HG03469 (cell line): ENCODE measurements at regions not wholly inside any gene's neighbourhood (a gene's known extent, or its start where the extent isn't known, plus 50 kb on each side); places are given as distances from the start of the nearest gene placed in this dataset.
"Not testable (repeated sequence)": the region's sequence is repeated elsewhere in the genome, so short reads cannot be mapped to it uniquely, and the experiment has no call there.

Source experiments
- ATAC-seq: cut with Tn5 transposase; IDR thresholded peaks from one replicate; pipeline ENCODE4 v1.9.1; 2021; ENCODE audit warnings: mild to moderate bottlenecking, moderate library complexity, moderate number of reproducible peaks; ENCODE audit not compliant: unreplicated experiment

GRCh38 chr18:39620551-39621168 lies 2055.1 kb upstream of the CELF4 start:
- ATAC-seq: no peak

GRCh38 chr18:39618265-39619003 lies 2052.8 kb upstream of the CELF4 start:
- ATAC-seq: no peak

- ATAC-seq: no peak
Measured at GRCh38 chr18:39611381-39612100, 2045.9 kb upstream of the CELF4 start.

- no peak for ATAC-seq
Measured at GRCh38 chr18:39607034-39607433, 2041.4 kb upstream of the CELF4 start.

GRCh38 chr18:39604836-39605235 lies 2039.2 kb upstream of the CELF4 start:
- ATAC-seq: no peak

GRCh38 chr18:39602131-39602530 lies 2036.5 kb upstream of the CELF4 start:
- no peak for ATAC-seq

GRCh38 chr18:39600894-39601293 lies 2035.3 kb upstream of the CELF4 start:
- ATAC-seq: no peak

- no peak for ATAC-seq
Measured at GRCh38 chr18:39599251-39599650, 2033.7 kb upstream of the CELF4 start.

GRCh38 chr18:39596891-39597290 lies 2031.3 kb upstream of the CELF4 start:
- no peak for ATAC-seq

- no peak for ATAC-seq
Measured at GRCh38 chr18:39596221-39596620, 2030.6 kb upstream of the CELF4 start.

GRCh38 chr18:39594206-39594605 lies 2028.6 kb upstream of the CELF4 start:
- ATAC-seq: no peak

- no peak for ATAC-seq
Measured at GRCh38 chr18:39591649-39592048, 2026.1 kb upstream of the CELF4 start.

GRCh38 chr18:39589496-39589895 lies 2023.9 kb upstream of the CELF4 start:
- ATAC-seq: no peak

GRCh38 chr18:39587586-39587985 lies 2022.0 kb upstream of the CELF4 start:
- ATAC-seq: no peak

GRCh38 chr18:39586741-39587140 lies 2021.1 kb upstream of the CELF4 start:
- ATAC-seq: no peak

- ATAC-seq: no peak
Measured at GRCh38 chr18:39574897-39575296, 2009.3 kb upstream of the CELF4 start.

- ATAC-seq: no peak
Measured at GRCh38 chr18:39571511-39571910, 2005.9 kb upstream of the CELF4 start.

- not testable (repeated sequence) for ATAC-seq
Measured at GRCh38 chr18:39565551-39566230, 2000.1 kb upstream of the CELF4 start.

GRCh38 chr18:39564716-39565115 lies 1999.1 kb upstream of the CELF4 start:
- no peak for ATAC-seq

- no peak for ATAC-seq
Measured at GRCh38 chr18:39561126-39561525, 1995.5 kb upstream of the CELF4 start.

- ATAC-seq: no peak
Measured at GRCh38 chr18:39558658-39559057, 1993.1 kb upstream of the CELF4 start.
